Right forelimb (tissue), 1 donor: ENCODE measurements at regions not wholly inside any gene's neighbourhood (a gene's known extent, or its start where the extent isn't known, plus 50 kb on each side); places are given as distances from the start of the nearest gene placed in this dataset.

Experiments
- DNase-seq: peaks from one replicate; pipeline ENCODE4 v3.0.0-alpha.2; 2018

- DNase-seq = no peak
Measured at GRCh38 chr1:37085393-37085792, 51.1 kb upstream of the GRIK3 start.

DNA sequence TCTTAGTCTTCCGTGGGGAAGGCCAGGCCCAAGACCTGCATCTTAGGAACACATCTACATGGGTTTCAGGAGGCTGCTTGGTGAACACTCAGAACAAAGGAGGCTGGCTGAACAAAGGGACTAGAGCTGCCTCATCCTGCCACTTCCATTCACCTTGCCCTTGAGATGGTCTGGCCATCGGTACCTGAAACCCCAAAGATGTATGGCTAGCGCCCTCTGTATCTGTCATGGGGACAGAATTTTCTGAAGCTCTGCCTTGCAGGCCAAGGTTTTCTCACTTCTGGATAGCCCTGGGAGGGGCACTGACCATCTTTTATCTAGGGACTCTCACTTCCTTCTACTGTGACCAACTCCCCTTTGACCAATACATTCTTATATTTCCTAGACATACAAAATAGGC, 55.4 kb upstream of the GRIK3 start:
- no peak for DNase-seq

DNA sequence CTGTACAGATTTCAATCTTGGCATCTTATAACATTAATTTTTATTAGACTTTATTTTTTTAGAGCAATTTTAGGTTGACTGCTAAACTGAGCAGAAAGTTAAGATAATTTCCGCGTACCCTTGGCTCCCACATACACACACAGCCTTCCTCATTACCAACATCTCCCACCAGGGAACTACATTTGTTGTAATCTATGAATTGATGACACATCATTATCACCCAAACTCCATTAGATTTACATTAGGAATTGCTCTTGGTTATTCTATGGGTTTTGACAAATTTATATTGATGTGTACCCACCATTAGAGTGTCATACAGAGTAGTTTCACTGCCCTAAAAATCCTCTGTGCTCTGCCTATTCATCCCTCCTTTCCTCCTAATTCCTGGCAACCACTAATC, 56.4 kb upstream of the GRIK3 start:
- DNase-seq = no peak

DNA sequence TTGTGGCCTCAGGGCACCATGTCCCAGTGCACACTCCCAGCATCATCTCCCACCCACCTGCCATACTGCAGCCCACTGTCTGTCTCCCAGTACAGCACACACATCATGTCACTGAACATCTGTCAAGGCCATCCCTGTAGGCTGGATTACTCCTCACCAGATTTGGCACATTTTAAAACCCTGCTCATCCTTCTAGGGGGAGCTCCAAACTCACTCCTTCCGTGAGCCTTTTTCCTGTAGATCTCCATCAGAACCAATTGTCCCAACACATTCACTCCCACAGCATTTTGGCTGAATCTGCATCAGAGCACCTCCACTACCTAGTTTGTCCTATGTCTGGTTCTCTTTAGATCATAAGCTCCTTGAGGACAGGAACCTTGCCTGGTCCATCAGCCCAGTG, 58.6 kb upstream of the GRIK3 start:
- no peak for DNase-seq

DNA sequence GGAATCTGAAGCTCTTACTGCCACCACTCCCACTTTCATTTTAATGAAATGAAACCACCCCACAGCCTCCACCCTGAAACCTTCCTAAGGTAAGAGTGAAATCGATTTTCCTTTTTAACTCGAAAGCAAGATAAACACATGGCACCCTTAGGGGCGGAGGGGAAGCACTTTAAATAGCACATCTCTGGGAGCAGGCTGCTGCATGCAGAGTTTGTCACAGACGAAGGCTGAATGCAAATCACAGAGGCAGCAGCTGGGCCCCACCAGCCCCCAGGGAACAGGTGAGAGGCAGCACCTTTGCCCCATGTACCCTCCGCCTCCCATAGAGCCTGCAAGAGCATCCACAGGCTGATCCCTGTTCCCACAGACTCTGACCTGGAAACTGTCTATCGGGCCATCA, 60.0 kb upstream of the GRIK3 start:
- DNase-seq = no peak

DNA sequence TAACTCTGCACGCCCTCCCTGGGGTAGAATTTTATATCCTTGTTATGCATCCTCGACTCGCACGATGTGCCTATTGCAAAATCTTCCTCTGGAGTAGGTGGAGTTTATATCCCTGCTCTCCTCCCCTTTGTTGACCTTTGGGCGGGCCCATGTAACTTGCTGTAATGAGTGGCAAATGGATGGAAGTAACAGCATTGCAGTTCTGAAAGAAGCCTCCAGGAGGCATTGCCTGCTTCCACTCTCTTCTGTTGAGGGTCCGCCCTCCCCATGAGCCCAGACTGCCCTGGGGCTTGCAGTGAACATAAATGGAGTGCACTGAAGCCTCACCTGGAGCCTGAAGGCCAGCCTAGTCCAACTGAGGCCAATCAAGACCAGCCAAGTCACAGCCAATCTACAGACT, 62.2 kb upstream of the GRIK3 start:
- DNase-seq = no peak

DNA sequence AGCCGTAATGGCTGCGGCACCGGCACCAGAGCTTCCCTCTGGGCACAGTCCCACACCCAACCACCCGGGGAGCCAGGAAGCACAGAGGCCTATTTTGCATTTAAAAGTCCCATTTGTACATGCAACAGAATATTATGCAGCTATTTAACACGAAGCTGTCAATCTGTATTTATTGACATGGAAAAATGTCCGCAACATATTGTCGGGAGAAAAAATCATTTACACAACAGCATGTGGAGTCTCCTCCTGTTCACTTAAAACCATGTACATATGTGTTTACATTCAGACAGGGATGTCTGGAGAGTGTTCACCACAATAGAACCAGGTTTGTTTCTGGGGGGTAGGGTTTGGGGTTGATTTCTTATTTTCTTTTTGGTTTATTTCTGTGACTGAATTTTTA, 63.4 kb upstream of the GRIK3 start:
- no peak for DNase-seq

DNA sequence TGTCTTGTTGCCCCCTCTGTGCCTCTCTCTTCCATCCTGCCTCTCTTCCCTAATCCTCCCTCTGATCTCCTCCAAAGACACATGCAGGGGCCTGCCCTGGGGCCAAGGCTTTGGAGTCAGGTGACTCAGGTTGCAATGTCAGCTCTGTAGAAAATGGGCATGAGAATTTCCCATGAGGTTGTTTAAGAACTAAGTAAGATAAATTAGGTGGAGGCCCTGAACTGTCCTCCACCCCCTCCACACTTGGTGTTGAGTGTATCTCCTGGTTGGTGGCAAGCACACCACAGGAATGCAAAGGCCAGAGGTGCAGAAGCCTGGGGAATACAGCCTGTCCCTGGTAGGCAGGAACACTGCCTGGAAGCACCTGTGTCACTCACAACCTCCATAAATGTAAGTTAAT, 63.9 kb upstream of the GRIK3 start:
- DNase-seq = no peak

DNA sequence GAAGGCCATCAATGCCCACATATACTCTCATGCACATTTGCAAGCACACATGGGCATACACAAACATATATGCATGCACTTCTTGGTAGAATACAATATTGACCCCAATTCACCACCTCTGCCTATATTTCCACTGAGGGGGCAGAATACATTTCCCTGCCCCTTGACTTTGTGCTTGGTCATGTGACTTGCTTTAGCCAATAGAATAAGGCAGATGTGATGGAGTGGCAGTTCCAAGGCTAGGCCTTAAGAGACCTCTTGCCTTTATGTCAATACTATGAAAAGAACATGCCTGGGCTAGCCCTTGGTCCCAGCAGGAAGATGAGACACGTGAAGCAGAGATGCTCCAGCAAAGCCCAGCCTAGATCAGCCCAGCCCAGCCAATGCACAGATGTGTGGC, 66.0 kb upstream of the GRIK3 start:
- DNase-seq = no peak

DNA sequence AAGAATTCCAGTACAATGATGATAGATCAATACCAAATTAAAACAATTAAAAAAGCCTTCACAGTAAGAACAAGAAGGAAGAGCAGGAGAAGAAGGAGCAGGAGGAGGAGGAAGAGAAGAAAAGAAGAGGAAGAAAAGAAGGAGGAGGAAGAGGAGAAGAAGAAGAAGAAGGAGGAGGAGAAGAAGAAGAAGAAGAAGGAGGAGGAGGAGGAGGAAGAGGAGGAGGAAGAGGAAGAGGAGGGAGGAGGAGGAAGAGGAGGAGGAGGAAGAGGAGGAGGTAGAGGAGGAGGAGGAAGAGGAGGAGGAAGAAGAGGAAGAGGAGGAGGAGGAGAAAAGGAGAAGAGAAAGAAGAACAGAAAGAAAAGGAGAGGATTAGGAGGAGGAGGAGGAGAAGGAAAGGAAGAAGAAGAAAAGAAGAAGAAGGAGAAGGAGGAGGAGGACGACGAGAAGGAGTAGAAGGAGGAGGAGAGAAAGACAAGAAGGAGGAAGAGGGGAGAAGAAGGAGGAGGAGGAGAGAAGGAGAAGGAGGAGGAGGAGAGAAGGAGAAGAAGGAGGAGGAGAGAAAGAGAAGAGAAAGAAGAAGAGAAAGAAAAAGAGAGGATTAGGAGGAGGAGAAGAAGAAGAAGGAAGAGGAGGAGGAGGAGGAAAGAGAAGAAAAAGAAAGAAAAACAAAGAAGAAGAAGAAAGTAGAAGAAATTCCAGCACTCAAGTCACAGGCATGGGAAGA, 68.5 kb upstream of the GRIK3 start:
- DNase-seq = no peak

DNA sequence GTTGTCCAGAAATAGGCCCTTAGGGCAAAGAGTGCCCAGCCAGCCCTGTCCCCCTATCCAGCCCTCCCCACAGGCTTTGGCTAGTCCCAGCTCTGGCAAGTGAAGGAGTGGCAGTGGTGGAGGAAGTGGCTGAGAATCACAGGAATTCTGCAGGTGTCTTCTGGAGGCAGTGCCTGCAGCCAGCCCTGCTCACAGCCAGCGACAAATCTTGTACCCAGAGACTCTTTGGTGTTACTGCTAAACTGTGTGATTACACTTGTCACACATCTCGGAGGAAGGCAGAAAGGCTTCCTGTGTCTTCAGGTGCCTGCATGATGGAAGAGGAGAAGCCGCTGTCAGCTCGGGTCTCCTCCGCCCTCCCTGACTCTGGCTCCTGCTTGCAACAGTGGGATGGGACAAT, 71.6 kb upstream of the GRIK3 start:
- no peak for DNase-seq

GRCh38 chr1:37107153-37107907, 73.0 kb upstream of the GRIK3 start:
- no peak for DNase-seq

GRCh38 chr1:37108596-37109188, 74.4 kb upstream of the GRIK3 start:
- no peak for DNase-seq

DNA sequence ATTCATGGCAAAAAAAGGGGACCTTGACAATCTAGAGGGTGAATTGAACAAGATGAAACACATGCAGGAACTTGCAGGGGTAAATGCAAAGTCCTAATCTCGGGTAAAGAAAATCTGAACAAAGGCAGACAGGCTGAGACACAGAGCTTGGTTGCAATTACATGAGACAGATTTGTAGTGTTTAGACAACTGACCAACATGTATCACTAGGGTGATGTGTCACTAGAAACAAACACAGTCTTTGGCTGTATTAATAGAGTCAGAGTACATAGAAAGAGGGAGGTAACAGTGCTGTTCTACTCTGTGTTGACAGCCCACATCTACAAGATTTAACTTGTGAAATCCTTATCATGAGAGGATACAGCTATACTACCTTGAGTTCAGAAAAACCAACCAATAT, 78.1 kb upstream of the GRIK3 start:
- DNase-seq = no peak

DNA sequence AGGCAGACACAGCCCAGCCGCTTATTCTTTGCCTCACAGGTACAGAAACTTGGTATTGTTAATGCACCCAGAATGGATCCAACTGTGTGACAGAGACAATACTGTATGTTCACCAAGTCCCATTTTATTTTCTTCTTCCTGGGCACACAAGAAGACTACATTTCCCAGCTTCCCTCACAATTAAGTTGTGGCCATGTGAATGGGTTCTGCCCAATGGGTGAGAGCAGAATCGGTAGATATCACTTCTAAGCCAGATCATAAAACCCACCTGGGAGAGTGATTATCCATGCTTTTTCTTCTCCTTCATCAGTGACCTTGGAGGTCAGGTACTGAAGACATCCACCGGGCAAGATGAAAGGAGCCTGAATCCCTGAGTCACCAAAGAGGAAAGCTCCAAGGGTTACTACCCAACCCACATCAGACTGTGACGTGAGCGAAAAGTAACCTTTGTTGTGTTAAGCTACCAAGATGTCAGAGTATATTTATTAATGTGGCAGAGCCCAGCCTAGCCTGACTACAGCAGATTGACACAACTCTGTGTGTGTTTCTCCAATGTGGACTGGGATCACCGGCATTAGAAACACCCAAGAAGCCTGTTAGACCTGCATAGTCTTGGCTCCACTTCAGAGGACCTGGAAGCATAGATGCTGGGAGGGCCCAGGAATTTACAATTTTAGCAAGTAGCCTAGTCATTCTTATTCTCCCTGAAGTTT, 79.1 kb upstream of the GRIK3 start:
- no peak for DNase-seq

DNA sequence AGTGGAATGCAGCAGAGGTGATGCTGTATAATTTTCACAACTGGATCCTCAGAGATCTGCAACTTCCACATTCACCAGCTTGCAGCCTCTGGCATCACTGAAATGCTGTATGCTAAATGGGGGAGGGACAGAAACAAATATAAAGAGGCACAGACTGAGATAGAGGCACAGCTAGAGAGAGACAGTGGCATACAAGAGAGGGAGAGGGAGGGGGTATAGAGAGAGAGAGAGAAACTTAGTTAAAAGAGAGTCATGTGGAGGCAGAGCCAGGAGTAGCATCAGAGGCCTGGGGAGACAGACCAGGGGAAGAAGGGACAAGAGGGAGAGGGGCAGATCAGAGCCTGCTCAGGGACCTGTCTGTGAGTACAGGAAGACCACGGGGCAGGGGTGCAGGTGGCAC, 84.5 kb upstream of the GRIK3 start:
- DNase-seq = no peak

DNA sequence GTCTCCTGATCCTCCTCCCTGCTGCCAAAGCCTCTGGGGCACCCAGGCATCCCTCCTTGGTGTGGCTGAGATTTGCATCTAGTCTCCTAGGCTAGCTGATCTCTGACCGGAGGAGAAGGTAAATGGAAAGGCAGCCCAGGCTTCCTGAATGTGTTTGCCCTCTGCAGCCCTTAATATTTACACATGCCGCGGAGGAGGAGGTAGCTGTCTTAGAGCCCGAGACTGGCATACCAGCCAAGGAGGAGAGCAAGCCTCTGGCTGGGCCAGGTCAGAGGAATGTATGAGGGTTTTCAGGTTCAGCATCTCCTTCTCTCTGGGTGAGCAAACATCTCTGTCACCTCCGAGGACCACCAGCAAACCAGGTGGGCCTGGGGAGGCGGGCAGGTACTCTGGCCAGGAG, 86.0 kb upstream of the GRIK3 start:
- DNase-seq = no peak

GRCh38 chr1:37123276-37124115, 89.2 kb upstream of the GRIK3 start:
- no peak for DNase-seq

DNA sequence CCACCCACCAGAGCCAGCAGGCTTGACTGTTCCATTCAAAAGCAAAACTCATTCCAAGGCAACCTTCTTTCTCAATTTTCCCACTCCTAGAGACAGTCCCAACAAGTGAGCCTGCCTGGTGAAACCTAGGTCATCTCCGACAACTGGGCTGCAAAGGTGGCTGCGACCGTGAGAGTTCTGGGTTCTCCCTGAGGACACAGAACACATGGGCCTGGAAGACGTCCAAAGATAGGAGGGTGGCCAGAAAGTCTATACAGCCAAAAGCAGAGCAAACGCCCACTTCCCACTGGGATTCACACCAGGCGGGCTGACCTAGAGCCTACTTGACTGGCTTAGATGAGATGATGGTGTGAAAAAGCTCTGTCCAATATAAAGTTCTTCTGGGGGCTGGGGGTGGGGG, 90.2 kb upstream of the GRIK3 start:
- no peak for DNase-seq

GRCh38 chr1:37125295-37125694, 91.0 kb upstream of the GRIK3 start:
- DNase-seq = no peak

GRCh38 chr1:37127254-37127748, 93.0 kb upstream of the GRIK3 start:
- DNase-seq = no peak

DNA sequence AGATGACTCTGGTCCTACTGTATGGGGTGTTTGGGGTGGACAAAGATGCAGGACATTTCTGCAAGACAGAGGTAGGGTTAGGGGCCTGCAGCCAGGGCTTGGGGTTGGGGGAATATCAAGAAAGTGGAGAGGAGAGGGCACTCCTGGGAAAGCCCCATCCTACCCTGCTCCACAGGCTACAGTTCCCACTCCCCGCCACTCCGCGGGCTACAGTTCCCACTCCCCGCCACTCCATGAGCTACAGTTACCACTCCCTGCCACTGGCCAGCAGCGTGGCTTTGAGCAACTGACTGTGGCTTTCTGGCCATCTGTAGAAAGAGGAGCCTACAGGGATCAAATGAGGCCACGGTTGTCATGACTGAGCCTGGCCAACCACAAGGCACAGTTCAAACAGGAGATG, 93.8 kb upstream of the GRIK3 start:
- DNase-seq = no peak
